Hepatocyte (in vitro differentiated cells): ENCODE measurements at regions not wholly inside any gene's neighbourhood (a gene's known extent, or its start where the extent isn't known, plus 50 kb on each side); places are given as distances from the start of the nearest gene placed in this dataset.
"Not testable (repeated sequence)": the region's sequence is repeated elsewhere in the genome, so short reads cannot be mapped to it uniquely, and the experiment has no call there.

ENCODE experiments used
- DNase-seq: peaks from one replicate; pipeline ENCODE4 v3.0.0-alpha.2; 2016; ENCODE audit warnings: low spot score
- H2AFZ ChIP-seq: fragments of 200-600 bp; sonication (generic); 2 replicates; pipeline ENCODE4 v1.6.0; 2016; ENCODE audit warnings: antibody characterized with exemption, mild to moderate bottlenecking
- H3K27ac ChIP-seq: fragments of 200-600 bp; sonication (generic); 2 replicates; pipeline ENCODE4 v1.5.1; 2016; ENCODE audit warnings: mild to moderate bottlenecking
- H3K27me3 ChIP-seq: fragments of 200-600 bp; sonication (generic); 2 replicates; pipeline ENCODE4 v1.6.1; 2016
- H3K36me3 ChIP-seq: fragments of 200-600 bp; sonication (generic); replicated peaks from 2 replicates; pipeline ENCODE4 v1.5.1; 2016; ENCODE audit warnings: low read depth; ENCODE audit not compliant: insufficient read depth
- H3K4me1 ChIP-seq: fragments of 200-600 bp; sonication (generic); 2 replicates; pipeline ENCODE4 v1.5.1; 2016; ENCODE audit warnings: mild to moderate bottlenecking, moderate library complexity; ENCODE audit not compliant: insufficient read depth
- H3K4me2 ChIP-seq: fragments of 200-600 bp; sonication (generic); 2 replicates; pipeline ENCODE4 v1.6.0; 2016
- H3K4me3 ChIP-seq: fragments of 200-600 bp; sonication (generic); 2 replicates; pipeline ENCODE4 v1.5.1; 2016; ENCODE audit warnings: mild to moderate bottlenecking
- H3K79me2 ChIP-seq: fragments of 200-600 bp; sonication (generic); 2 replicates; pipeline ENCODE4 v1.6.0; 2017; ENCODE audit warnings: mild to moderate bottlenecking
- H3K9me2 ChIP-seq: fragments of 200-600 bp; sonication (generic); replicated peaks from 2 replicates; pipeline ENCODE4 v1.6.0; 2017; ENCODE audit warnings: mild to moderate bottlenecking; ENCODE audit not compliant: insufficient read depth
- H3K9me3 ChIP-seq: fragments of 200-600 bp; sonication (generic); 2 replicates; pipeline ENCODE4 v1.5.1; 2016; ENCODE audit warnings: low read depth, mild to moderate bottlenecking
- H4K20me1 ChIP-seq: fragments of 200-600 bp; sonication (generic); 2 replicates; pipeline ENCODE4 v1.6.0; 2016; ENCODE audit warnings: mild to moderate bottlenecking; ENCODE audit not compliant: insufficient read depth, poor library complexity, severe bottlenecking
- EZH2 ChIP-seq: fragments of 200-600 bp; sonication (generic); IDR thresholded peaks from 2 replicates; pipeline ENCODE4 v1.6.1; 2016; ENCODE audit warnings: antibody characterized with exemption, mild to moderate bottlenecking, borderline replicate concordance
- EZH2phosphoT487 ChIP-seq: fragments of 200-600 bp; sonication (generic); IDR thresholded peaks from one replicate; pipeline ENCODE4 v1.6.1; 2018; ENCODE audit warnings: antibody characterized with exemption, mild to moderate bottlenecking, low read depth, moderate library complexity; ENCODE audit not compliant: unreplicated experiment, severe bottlenecking
- WGBS: methylation state at CpG from one replicate; pipeline ENCODE4 v1.1.6; 2016; ENCODE audit warnings: low lambda C conversion rate; ENCODE audit errors: missing lambda C conversion rate; 5-methylcytosine and 5-hydroxymethylcytosine counted together
- TF ChIP-seq, protein P1 (sequence below): fragments of 200-600 bp; sonication (generic); IDR thresholded peaks from 2 replicates; pipeline ENCODE4 v1.5.1; 2016; ENCODE audit warnings: antibody characterized with exemption, mild to moderate bottlenecking; ENCODE audit not compliant: poor library complexity

DNA sequence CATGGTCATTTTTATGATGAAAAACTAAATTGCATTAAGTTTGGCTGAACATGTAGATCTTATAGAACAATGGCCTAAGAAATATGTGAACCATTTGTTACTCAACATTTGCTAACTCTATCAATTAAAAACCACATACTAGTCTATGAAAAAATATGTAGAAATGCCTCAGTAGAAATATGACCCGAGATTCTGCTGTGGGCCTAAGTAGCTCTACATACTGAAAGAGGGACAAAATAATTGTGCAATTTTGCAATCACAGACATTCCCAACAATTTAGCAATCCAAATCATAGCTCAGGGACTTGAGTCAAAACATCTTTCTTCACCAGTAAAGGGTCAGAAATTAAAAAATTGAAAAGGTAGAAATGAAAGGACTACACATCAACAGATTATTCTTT is 619.0 kb downstream of the FRK start:
- Histone ChIP-seq H3K27ac (no peak overlapping the region), H3K27me3 (no peaks in the 10 kb centered on the region), H3K9me3 (no peaks in the 10 kb centered on the region), H3K4me3 (no peak overlapping the region), H3K36me3 (no peaks in the 10 kb centered on the region), H4K20me1 (no peaks in the 10 kb centered on the region), H3K4me1 (no peaks in the 10 kb centered on the region), H3K9me2 (no peaks in the 10 kb centered on the region), H3K79me2 (no peaks in the 10 kb centered on the region), H2AFZ (no peak overlapping the region), H3K4me2 (no peak overlapping the region)
- DNase-seq: no peak
- TF ChIP-seq, protein P1, sequence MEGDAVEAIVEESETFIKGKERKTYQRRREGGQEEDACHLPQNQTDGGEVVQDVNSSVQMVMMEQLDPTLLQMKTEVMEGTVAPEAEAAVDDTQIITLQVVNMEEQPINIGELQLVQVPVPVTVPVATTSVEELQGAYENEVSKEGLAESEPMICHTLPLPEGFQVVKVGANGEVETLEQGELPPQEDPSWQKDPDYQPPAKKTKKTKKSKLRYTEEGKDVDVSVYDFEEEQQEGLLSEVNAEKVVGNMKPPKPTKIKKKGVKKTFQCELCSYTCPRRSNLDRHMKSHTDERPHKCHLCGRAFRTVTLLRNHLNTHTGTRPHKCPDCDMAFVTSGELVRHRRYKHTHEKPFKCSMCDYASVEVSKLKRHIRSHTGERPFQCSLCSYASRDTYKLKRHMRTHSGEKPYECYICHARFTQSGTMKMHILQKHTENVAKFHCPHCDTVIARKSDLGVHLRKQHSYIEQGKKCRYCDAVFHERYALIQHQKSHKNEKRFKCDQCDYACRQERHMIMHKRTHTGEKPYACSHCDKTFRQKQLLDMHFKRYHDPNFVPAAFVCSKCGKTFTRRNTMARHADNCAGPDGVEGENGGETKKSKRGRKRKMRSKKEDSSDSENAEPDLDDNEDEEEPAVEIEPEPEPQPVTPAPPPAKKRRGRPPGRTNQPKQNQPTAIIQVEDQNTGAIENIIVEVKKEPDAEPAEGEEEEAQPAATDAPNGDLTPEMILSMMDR: no peak
- TF ChIP-seq EZH2 (no peak), EZH2phosphoT487 (no peak)
- WGBS: 82% methylated on average over 1 of the region's 1 CpG

DNA sequence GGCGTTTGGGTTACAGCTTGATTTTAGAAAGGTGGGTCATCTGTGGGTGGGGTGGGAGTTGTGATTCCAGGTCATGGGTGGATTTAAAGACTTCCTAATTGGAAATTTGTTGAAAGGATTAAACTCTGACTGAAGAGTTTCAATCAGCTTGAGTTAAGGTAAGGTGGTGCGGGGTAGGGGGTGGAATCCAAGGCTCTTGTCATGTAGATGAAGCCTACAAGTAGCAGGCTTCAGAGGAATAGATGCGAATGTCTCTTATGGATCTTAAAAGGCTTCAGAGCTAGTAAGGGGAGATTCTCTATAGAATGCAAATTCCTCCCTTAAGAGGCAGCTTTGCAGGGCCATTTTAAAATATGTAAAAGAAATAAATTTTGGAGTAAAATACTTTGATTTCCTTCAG is 645.3 kb downstream of the FRK start:
- DNase-seq: no peak
- H3K4me1 ChIP-seq: no peaks in the 10 kb centered on the region
- TF ChIP-seq, protein P1: no peak
- TF ChIP-seq EZH2 (no peak), EZH2phosphoT487 (no peak)
- peaks cover 5% of the 10 kb centered on the region for H3K9me2 ChIP-seq
- H3K27me3 ChIP-seq: no peaks in the 10 kb centered on the region
- no peak overlapping the region for H2AFZ ChIP-seq
- no peaks in the 10 kb centered on the region for H3K79me2 ChIP-seq
- no peaks in the 10 kb centered on the region for H3K36me3 ChIP-seq
- no peak overlapping the region for H3K27ac ChIP-seq
- H3K4me2 ChIP-seq: no peak overlapping the region
- no peaks in the 10 kb centered on the region for H3K9me3 ChIP-seq
- H3K4me3 ChIP-seq: no peak overlapping the region
- WGBS: 36% methylated on average over 3 of the region's 3 CpGs
- no peaks in the 10 kb centered on the region for H4K20me1 ChIP-seq

DNA sequence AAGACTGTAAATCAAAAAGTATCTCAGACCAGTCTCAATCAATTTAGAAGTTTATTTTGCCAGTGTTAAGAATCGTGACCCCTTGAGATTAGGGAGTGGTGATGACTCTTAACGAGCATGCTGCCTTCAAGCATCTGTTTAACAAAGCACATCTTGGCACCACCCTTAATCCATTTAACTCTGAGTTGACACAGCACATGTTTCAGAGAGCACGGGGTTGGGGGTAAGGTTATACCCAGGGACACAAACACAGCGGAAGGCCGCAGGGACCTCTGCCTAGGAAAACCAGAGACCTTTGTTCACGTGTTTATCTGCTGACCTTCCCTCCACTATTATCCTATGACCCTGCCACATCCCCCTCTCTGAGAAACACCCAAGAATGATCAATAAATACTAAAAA is 645.8 kb downstream of the FRK start:
- H3K9me3 ChIP-seq, H3K27me3 ChIP-seq, H3K79me2 ChIP-seq, H3K36me3 ChIP-seq, H4K20me1 ChIP-seq, H3K27ac ChIP-seq, H3K4me2 ChIP-seq, H2AFZ ChIP-seq, H3K4me1 ChIP-seq, H3K9me2 ChIP-seq, DNase-seq, H3K4me3 ChIP-seq: not testable (repeated sequence)
- WGBS: 47% methylated on average over 6 of the region's 6 CpGs

DNA sequence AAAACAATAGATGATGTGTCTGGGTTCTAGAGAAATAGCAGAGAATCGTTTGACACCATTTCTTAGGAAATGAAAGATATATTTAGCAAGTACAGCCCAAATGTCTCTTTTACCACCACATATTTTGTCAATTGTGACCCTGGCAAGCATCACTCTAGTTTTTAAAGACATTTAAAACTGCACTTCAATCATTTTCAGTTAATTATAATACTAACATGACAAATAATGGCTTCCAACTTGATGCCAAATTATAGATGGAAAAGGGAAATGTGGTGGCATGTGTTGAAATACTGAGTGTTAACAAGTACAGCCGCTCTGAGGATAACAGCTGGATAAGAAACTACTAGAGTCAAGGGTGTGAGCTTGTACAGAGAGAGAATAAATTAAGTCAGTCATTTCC is 648.9 kb downstream of the FRK start:
- Histone ChIP-seq H3K4me3 (no peak overlapping the region), H3K27ac (no peak overlapping the region), H2AFZ (no peak overlapping the region), H3K9me3 (no peaks in the 10 kb centered on the region), H3K9me2 (peaks cover 5% of the 10 kb centered on the region), H3K79me2 (no peaks in the 10 kb centered on the region), H3K4me1 (no peaks in the 10 kb centered on the region), H3K36me3 (no peaks in the 10 kb centered on the region), H3K27me3 (no peaks in the 10 kb centered on the region), H4K20me1 (no peaks in the 10 kb centered on the region), H3K4me2 (no peak overlapping the region)
- 67% methylated on average over 2 of the region's 2 CpGs for WGBS
- no peak for TF ChIP-seq EZH2phosphoT487
- TF ChIP-seq, protein P1: no peak
- TF ChIP-seq EZH2: no peak
- no peak for DNase-seq
